ENCODE measurements at regions not wholly inside any gene's neighbourhood (a gene's known extent, or its start where the extent isn't known, plus 50 kb on each side); places are given as distances from the start of the nearest gene placed in this dataset.

DNA sequence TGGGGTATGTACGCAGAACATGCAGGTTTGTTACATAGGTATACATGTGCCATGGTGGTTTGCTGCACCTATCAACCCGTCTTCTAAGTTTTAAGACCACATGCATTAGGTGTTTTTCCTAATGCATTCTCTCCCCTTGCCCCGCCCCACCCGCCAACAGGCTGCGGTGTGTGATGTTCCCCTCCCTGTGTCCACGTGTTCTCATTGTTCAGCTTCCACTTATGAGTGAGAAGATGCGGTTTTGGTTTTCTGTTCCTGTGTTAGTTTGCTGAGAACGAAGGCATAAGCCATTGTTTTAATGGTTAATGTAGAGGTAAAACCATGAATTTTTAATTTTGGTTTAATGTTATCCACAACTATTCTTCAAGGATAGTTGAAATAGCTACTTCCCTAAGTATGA is 346.8 kb upstream of the EPHA6 start:
- TF ChIP-seq, protein P1, sequence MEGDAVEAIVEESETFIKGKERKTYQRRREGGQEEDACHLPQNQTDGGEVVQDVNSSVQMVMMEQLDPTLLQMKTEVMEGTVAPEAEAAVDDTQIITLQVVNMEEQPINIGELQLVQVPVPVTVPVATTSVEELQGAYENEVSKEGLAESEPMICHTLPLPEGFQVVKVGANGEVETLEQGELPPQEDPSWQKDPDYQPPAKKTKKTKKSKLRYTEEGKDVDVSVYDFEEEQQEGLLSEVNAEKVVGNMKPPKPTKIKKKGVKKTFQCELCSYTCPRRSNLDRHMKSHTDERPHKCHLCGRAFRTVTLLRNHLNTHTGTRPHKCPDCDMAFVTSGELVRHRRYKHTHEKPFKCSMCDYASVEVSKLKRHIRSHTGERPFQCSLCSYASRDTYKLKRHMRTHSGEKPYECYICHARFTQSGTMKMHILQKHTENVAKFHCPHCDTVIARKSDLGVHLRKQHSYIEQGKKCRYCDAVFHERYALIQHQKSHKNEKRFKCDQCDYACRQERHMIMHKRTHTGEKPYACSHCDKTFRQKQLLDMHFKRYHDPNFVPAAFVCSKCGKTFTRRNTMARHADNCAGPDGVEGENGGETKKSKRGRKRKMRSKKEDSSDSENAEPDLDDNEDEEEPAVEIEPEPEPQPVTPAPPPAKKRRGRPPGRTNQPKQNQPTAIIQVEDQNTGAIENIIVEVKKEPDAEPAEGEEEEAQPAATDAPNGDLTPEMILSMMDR (IDR thresholded peaks at IDR 0.05) = no peak
- no peak for TF ChIP-seq POLR2A (IDR thresholded peaks at IDR 0.05)

Measured in body of pancreas (tissue), 4 donors.